ENCODE measurements at regions not wholly inside any gene's neighbourhood (a gene's known extent, or its start where the extent isn't known, plus 50 kb on each side); places are given as distances from the start of the nearest gene placed in this dataset.

DNA sequence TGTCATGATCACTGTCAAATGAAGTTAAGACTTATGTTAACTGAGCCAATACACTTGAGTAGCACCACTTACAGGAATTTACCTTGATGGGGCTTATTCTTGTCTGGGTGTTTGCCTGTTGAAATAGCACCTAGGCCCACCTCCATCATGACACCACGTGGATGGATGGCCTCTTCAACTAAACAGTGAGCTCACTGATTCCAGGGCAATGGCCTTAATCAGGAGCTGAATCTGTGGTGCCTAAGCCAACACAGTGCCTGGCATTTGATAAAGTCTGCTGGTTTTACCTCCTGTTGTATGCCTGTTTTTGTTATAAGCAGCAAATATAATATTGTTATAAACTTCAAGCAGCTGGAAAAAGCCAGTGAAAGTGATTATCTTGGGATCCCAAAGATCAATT lies 190.5 kb downstream of the LURAP1L start:
- Mint-ChIP-seq H3K36me3 (ENCODE audit: low read depth) (no peaks in the 10 kb centered on the region), H3K27ac (no peak overlapping the region), H3K27me3 (no peaks in the 10 kb centered on the region), H3K4me1 (ENCODE audit: low read depth) (no peaks in the 10 kb centered on the region), H3K4me3 (no peak overlapping the region), H3K9me3 (peaks cover 6% of the 10 kb centered on the region)
- intact Hi-C loops (cut with DNase I, micrococcal nuclease): no loop called here
- DNase-seq: no peak
- peaks cover 2 to 3% of the 10 kb centered on the region in 2 experiments for H3K9me3 ChIP-seq (ENCODE audit: control insufficient read depth in 1 of 2, insufficient read depth in 1 of 2, low read length in 2 of 2)
- no peak overlapping the region for H3K27ac ChIP-seq (ENCODE audit: low read depth in 1 of 2, low read length in 2 of 2)
- no peak for ATAC-seq (ENCODE audit: poor library complexity)
- H3K4me1 ChIP-seq (ENCODE audit: insufficient read depth, low read length): no peaks in the 10 kb centered on the region
- H3K36me3 ChIP-seq (ENCODE audit: insufficient read depth, low read length): no peaks in the 10 kb centered on the region
- TF ChIP-seq CTCF (IDR thresholded peaks at IDR 0.05): no peak
- CTCF ChIA-PET: no interaction called here
- no peaks in the 10 kb centered on the region for H3K27me3 ChIP-seq (ENCODE audit: control insufficient read depth in 1 of 2, insufficient read depth in 2 of 2, low read length in 2 of 2)
- H3K4me3 ChIP-seq (ENCODE audit: low read length): no peak overlapping the region
- POLR2A ChIA-PET: no interaction called here

GRCh38 chr9:12968093-12968492 lies 193.3 kb downstream of the LURAP1L start:
- no peaks in the 10 kb centered on the region for H3K9me3 Mint-ChIP-seq
- no peaks in the 10 kb centered on the region for H3K4me1 ChIP-seq (ENCODE audit: insufficient read depth, low read length)
- no peaks in the 10 kb centered on the region for H3K36me3 Mint-ChIP-seq (ENCODE audit: low read depth)
- ATAC-seq (ENCODE audit: poor library complexity): no peak
- ChIA-PET CTCF (no interaction called here), POLR2A (no interaction called here)
- no peak for TF ChIP-seq CTCF (IDR thresholded peaks at IDR 0.05)
- H3K27ac Mint-ChIP-seq: no peak overlapping the region
- H3K9me3 ChIP-seq (ENCODE audit: control insufficient read depth in 1 of 2, insufficient read depth in 1 of 2, low read length in 2 of 2): peaks cover 3 to 4% of the 10 kb centered on the region in 2 experiments
- intact Hi-C loops (cut with DNase I, micrococcal nuclease): no loop called here
- no peak for DNase-seq
- H3K27ac ChIP-seq (ENCODE audit: low read depth in 1 of 2, low read length in 2 of 2): no peak overlapping the region
- no peak overlapping the region for H3K4me3 Mint-ChIP-seq
- no peak overlapping the region for H3K4me3 ChIP-seq (ENCODE audit: low read length)
- no peaks in the 10 kb centered on the region for H3K36me3 ChIP-seq (ENCODE audit: insufficient read depth, low read length)
- H3K27me3 ChIP-seq (ENCODE audit: control insufficient read depth in 1 of 2, insufficient read depth in 2 of 2, low read length in 2 of 2): no peaks in the 10 kb centered on the region
- H3K4me1 Mint-ChIP-seq (ENCODE audit: low read depth): no peaks in the 10 kb centered on the region
- no peaks in the 10 kb centered on the region for H3K27me3 Mint-ChIP-seq

DNA sequence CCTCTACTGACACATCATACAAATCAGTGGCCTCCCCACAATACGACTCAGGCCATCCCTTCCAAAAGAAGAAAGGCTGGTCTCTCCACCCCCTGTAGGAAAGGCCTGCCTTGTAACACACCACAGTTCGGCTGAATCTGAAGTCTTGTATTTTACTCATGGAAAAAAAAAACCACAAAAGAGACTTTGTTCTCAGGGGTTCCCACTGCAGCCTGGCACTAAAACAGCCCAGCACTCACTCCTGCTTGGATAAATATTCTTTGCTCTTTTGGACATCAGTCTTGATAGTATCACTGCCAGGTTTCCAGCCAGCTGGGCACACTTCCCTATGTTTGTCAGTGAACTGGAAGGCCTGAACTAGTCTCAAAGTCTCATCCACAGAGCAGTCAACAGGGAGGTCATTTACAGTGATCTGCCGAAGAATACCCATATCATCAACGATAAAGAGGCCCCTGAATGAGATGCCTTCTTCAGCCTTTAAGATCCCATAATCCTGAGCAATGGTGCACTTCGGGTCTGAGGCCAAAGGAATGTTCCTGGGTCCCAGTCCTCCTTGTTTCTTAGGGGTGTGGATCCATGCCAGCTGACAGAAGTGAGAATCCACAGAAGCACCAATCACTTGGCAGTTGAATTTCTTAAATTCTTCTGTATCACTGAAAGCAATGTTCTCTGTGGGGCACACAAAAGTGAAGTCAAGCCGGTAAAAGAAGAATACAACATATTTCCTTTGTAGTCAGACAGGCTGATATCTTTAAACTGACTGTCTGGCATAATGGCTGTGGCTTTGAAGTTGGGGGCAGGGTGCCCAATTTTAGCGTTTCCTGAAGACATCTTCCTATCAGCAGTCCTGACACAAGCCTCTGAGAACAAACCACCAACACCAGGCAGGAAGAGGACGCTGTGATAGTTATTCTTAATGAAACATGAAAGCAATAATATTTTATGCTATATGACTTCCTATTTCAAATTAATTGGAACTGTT lies 198.1 kb downstream of the LURAP1L start:
- ChIA-PET POLR2A (no interaction called here), CTCF (no interaction called here)
- no peaks in the 10 kb centered on the region for H3K4me1 ChIP-seq (ENCODE audit: insufficient read depth, low read length)
- H3K36me3 ChIP-seq (ENCODE audit: insufficient read depth, low read length): no peaks in the 10 kb centered on the region
- DNase-seq (no peak), ATAC-seq (ENCODE audit: poor library complexity) (no peak)
- H3K4me3 ChIP-seq (ENCODE audit: low read length): no peak overlapping the region
- Mint-ChIP-seq H3K36me3 (ENCODE audit: low read depth) (no peaks in the 10 kb centered on the region), H3K27me3 (no peaks in the 10 kb centered on the region), H3K4me1 (ENCODE audit: low read depth) (no peaks in the 10 kb centered on the region), H3K4me3 (no peak overlapping the region), H3K9me3 (peaks cover 5% of the 10 kb centered on the region), H3K27ac (no peak overlapping the region)
- H3K27ac ChIP-seq (ENCODE audit: low read depth in 1 of 2, low read length in 2 of 2): no peak overlapping the region
- H3K27me3 ChIP-seq (ENCODE audit: control insufficient read depth in 1 of 2, insufficient read depth in 2 of 2, low read length in 2 of 2): no peaks in the 10 kb centered on the region
- TF ChIP-seq CTCF (IDR thresholded peaks at IDR 0.05): no peak
- intact Hi-C loops (cut with DNase I, micrococcal nuclease): no loop called here
- H3K9me3 ChIP-seq (ENCODE audit: control insufficient read depth in 1 of 2, insufficient read depth in 1 of 2, low read length in 2 of 2): peaks cover 4 to 5% of the 10 kb centered on the region in 2 experiments
